IPS-20b (cell line): ENCODE measurements at regions not wholly inside any gene's neighbourhood (a gene's known extent, or its start where the extent isn't known, plus 50 kb on each side); places are given as distances from the start of the nearest gene placed in this dataset.
"Not testable (repeated sequence)": the region's sequence is repeated elsewhere in the genome, so short reads cannot be mapped to it uniquely, and the experiment has no call there.

Source experiments
- H3K27ac ChIP-seq: one replicate; pipeline ENCODE4 v1.5.1; 2013; ENCODE audit warnings: low read length
- H3K27me3 ChIP-seq: 2 replicates; pipeline ENCODE4 v1.6.1; 2013; ENCODE audit warnings: mild to moderate bottlenecking, low read length, inconsistent platforms; ENCODE audit not compliant: insufficient read depth
- H3K36me3 ChIP-seq: 2 replicates; pipeline ENCODE4 v1.6.1; 2013; ENCODE audit warnings: low read depth, mild to moderate bottlenecking, inconsistent platforms, low read length, moderate library complexity; ENCODE audit not compliant: insufficient read depth
- H3K4me1 ChIP-seq: 2 replicates; pipeline ENCODE4 v1.6.1; 2013; ENCODE audit warnings: mild to moderate bottlenecking, control low read depth, inconsistent platforms, low read length, moderate library complexity; ENCODE audit not compliant: insufficient read depth
- H3K4me3 ChIP-seq: 2 replicates; pipeline ENCODE4 v1.5.1; 2013; ENCODE audit warnings: mild to moderate bottlenecking, low read length, inconsistent platforms
- H3K9ac ChIP-seq: 2 replicates; pipeline ENCODE4 v1.6.1; 2013; ENCODE audit warnings: low read depth, mild to moderate bottlenecking, inconsistent platforms, low read length, moderate library complexity
- H3K9me3 ChIP-seq: 2 replicates; pipeline ENCODE4 v1.6.1; 2013; ENCODE audit warnings: mild to moderate bottlenecking, low read depth, low read length, inconsistent platforms; ENCODE audit not compliant: insufficient read depth

GRCh38 chr6:141199074-141199473, 933.7 kb upstream of the GJE1 start:
- no peak overlapping the region for H3K4me3 ChIP-seq
- no peak overlapping the region for H3K9ac ChIP-seq
- H3K27me3 ChIP-seq, result no peaks in the 10 kb centered on the region
- H3K9me3 ChIP-seq, result 0 out of 2 replicates have a peak, but pooled peaks cover 3% of the 10 kb centered on the region
- H3K27ac ChIP-seq, result no peak overlapping the region
- H3K36me3 ChIP-seq, result no peaks in the 10 kb centered on the region
- H3K4me1 ChIP-seq, result no peaks in the 10 kb centered on the region; the same call in 1 of the 2 replicates

DNA sequence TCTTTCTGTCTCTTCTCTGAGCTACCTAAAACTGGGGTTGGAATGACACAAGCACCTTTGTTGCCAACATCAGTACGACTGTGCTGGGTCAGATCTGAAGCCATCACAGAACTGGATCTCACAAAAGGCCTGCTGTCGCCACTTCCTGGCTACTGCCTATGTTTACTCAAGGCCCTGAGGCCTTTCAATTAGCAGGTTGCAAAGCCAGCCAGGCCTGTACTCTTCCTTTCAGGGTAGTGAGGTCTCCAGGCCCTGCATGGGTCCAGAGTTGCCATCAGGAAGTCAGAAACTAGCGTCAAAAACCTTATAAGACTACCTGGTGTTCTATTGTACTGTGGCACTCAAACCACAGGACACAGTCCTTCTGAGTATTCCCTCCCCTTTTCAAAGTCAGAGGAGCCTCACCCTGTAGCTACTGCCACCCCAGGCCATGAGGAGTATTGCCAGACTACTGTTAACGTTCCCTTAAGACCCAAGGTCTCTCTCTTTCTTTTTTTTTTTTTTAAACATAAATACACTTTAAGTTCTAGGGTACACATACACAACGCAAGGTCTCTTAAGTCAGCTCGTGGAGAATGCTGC, 937.4 kb upstream of the GJE1 start:
- no peaks in the 10 kb centered on the region; the same call in 1 of the 2 replicates for H3K4me1 ChIP-seq
- H3K36me3 ChIP-seq, result no peaks in the 10 kb centered on the region; the same call in 1 of the 2 replicates
- H3K27me3 ChIP-seq, result no peaks in the 10 kb centered on the region
- H3K9me3 ChIP-seq, result peaks cover 19% of the 10 kb centered on the region
- no peak overlapping the region for H3K4me3 ChIP-seq
- no peak overlapping the region for H3K9ac ChIP-seq
- H3K27ac ChIP-seq, result no peak overlapping the region

- H3K27ac ChIP-seq, result no peak overlapping the region
- no peaks in the 10 kb centered on the region for H3K27me3 ChIP-seq
- H3K9me3 ChIP-seq, result peaks cover 23% of the 10 kb centered on the region
- no peak overlapping the region for H3K4me3 ChIP-seq
- H3K36me3 ChIP-seq, result no peaks in the 10 kb centered on the region
- no peaks in the 10 kb centered on the region for H3K4me1 ChIP-seq
- H3K9ac ChIP-seq, result no peak overlapping the region
Observed at GRCh38 chr6:141183368-141183767, 949.4 kb upstream of the GJE1 start.

DNA sequence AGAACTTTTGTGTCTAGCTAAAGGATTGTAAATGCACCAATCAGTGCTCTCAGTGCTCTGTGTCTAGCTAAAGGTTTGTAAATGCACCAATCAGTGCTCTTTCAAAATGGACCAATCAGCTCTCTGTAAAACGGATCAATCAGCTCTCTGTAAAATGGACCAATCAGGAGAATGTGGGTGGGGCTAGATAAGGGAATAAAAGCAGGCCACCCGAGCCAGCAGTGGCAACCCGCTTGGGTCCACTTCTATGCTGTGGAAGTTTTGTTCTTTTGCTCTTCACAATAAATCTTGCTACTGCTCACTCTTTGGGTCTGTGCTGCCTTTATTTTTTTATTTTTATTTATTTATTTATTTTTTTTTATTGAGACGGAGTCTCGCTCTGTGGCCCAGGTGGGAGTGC, 957.3 kb upstream of the GJE1 start:
- not testable (repeated sequence) for H3K9ac ChIP-seq, H3K4me3 ChIP-seq, H3K27ac ChIP-seq, H3K27me3 ChIP-seq, H3K9me3 ChIP-seq, H3K4me1 ChIP-seq, H3K36me3 ChIP-seq

DNA sequence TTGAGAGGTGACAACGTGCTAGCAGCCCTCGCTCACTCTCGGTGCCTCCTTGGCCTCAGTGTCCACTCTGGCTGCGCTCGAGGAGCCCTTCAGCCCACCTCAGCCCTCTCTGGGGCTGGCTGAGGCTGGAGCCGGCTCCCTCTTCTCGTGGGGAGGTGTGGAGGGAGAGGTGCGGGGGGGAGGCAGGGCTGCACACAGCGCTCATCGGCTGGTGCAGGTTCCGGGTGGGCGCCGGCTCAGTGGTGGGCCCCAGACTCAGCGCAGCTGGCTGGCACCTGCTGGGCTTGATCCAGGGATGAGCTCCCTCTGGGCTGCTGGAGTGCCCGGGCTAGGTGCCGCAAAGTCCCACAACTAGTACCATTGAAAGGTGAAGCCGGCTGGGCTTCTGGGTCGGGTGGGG, 957.8 kb upstream of the GJE1 start:
- Histone ChIP-seq H3K9me3 (peaks cover 3% of the 10 kb centered on the region; the same call in 1 of the 2 replicates), H3K27ac (no peak overlapping the region), H3K9ac (no peak overlapping the region), H3K4me3 (no peak overlapping the region), H3K27me3 (no peaks in the 10 kb centered on the region), H3K4me1 (peaks cover 3% of the 10 kb centered on the region; the same call in 1 of the 2 replicates), H3K36me3 (no peaks in the 10 kb centered on the region)

GRCh38 chr6:141173529-141173928, 959.2 kb upstream of the GJE1 start:
- Histone ChIP-seq H3K9me3 (peaks cover 3% of the 10 kb centered on the region; the same call in 1 of the 2 replicates), H3K4me3 (no peak overlapping the region), H3K27ac (no peak overlapping the region), H3K4me1 (peaks cover 12% of the 10 kb centered on the region; the same call in 1 of the 2 replicates), H3K27me3 (no peaks in the 10 kb centered on the region), H3K36me3 (no peaks in the 10 kb centered on the region), H3K9ac (no peak overlapping the region)

GRCh38 chr6:141169419-141169818, 963.3 kb upstream of the GJE1 start:
- H3K4me3 ChIP-seq, result no peak overlapping the region; the same call in 1 of the 2 replicates
- no peaks in the 10 kb centered on the region for H3K27me3 ChIP-seq
- no peaks in the 10 kb centered on the region for H3K36me3 ChIP-seq
- H3K9me3 ChIP-seq, result no peaks in the 10 kb centered on the region
- H3K27ac ChIP-seq, result no peak overlapping the region
- H3K9ac ChIP-seq, result no peak overlapping the region; the same call in 1 of the 2 replicates
- peaks cover 26% of the 10 kb centered on the region; the same call in 1 of the 2 replicates for H3K4me1 ChIP-seq

- Histone ChIP-seq H3K9ac (no peak overlapping the region), H3K4me3 (no peak overlapping the region), H3K36me3 (no peaks in the 10 kb centered on the region), H3K9me3 (no peaks in the 10 kb centered on the region), H3K27me3 (no peaks in the 10 kb centered on the region), H3K27ac (no peak overlapping the region), H3K4me1 (peaks cover 26% of the 10 kb centered on the region; the same call in 1 of the 2 replicates)
Observed at GRCh38 chr6:141167945-141168344, 964.8 kb upstream of the GJE1 start.

GRCh38 chr6:141165002-141165665, 967.6 kb upstream of the GJE1 start:
- peaks cover 25% of the 10 kb centered on the region; the same call in 1 of the 2 replicates for H3K4me1 ChIP-seq
- no peak overlapping the region for H3K4me3 ChIP-seq
- H3K27ac ChIP-seq, result peak overlapping the region; percentile 1
- H3K36me3 ChIP-seq, result no peaks in the 10 kb centered on the region
- H3K9me3 ChIP-seq, result no peaks in the 10 kb centered on the region
- no peak overlapping the region for H3K9ac ChIP-seq
- no peaks in the 10 kb centered on the region for H3K27me3 ChIP-seq

DNA sequence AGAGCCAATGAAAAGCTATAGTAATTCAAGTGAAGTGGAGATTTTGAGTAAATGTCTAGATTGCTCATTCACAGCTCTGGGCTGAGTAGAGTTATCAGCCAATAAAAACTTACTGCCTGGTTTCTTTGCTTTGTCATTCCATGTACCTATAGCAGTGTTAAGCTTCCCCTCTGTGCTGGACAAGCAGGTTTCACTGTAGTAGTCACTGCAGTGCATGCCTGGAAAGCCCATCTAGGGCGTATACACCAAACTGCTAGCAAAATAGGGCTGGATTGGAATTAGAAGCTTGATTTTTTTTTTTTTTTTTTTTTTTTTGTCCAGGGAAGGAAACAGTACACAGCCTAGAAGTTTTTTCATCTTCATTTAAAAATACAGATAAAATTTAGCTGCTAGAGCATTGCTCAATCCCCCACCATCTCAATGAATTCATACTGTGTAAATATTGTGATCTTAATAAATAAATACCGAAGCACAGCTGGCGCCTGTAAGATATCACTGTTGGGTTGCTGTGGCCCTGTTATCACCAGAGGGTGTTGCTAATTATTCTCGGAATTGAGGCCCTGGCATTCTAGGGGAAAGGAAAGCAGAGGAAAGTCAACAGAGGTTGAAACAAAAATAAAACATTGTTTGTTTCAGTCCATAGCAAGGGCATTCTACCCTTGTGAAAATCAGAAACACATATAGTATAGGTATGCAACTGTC, 968.5 kb upstream of the GJE1 start:
- no peaks in the 10 kb centered on the region for H3K9me3 ChIP-seq
- peak overlapping the region; percentile 1 for H3K27ac ChIP-seq
- H3K9ac ChIP-seq, result no peak overlapping the region
- H3K27me3 ChIP-seq, result no peaks in the 10 kb centered on the region
- H3K4me3 ChIP-seq, result no peak overlapping the region
- no peaks in the 10 kb centered on the region for H3K36me3 ChIP-seq
- peaks cover 16% of the 10 kb centered on the region; the same call in 1 of the 2 replicates for H3K4me1 ChIP-seq

DNA sequence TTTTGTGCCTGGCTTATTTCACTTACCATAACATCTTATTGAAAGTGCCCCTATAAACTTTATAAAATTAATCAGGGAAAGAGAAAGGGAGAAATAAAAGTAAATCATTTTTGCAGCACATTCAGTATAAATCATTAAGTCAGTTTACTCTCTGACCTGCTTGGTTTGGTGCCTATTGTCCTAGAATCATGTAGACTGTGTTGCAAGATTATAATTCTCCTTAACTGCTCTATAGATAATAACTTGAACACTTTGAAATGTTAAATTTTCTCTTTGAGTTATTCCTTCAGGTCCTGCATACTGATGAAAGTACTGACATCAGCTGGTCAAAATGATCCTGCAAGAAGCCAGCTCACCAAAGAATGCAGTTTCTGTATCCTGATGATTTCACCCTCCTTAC, 969.6 kb upstream of the GJE1 start:
- H3K36me3 ChIP-seq, result no peaks in the 10 kb centered on the region
- no peak overlapping the region for H3K27ac ChIP-seq
- no peak overlapping the region for H3K4me3 ChIP-seq
- H3K9ac ChIP-seq, result no peak overlapping the region
- H3K9me3 ChIP-seq, result no peaks in the 10 kb centered on the region
- peaks cover 14% of the 10 kb centered on the region; the same call in 1 of the 2 replicates for H3K4me1 ChIP-seq
- H3K27me3 ChIP-seq, result no peaks in the 10 kb centered on the region
